Fibroblast of skin of abdomen (primary cell): ENCODE measurements at regions not wholly inside any gene's neighbourhood (a gene's known extent, or its start where the extent isn't known, plus 50 kb on each side); places are given as distances from the start of the nearest gene placed in this dataset.

ENCODE experiments used
- DNase-seq: peaks from one replicate; pipeline ENCODE4 v3.0.0-alpha.2; 2013

DNA sequence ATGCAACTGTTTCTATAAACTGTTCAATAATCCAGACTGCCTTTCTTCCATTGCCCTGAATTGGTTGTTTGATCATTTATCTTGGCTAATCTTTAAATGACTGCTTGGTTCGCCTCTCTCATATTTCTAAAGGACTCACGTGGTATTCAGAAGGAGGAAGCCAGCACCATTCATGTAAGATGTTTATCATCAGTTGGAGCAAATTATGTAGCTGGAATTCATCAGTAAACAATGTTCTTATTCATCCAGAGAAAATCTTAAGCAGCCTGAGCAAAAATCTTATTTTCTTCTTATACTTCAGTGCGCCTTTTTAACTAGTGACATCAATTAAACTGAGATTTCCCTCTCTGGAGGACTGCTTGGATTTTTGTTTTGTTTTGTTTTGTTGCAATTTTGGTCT lies 538.7 kb upstream of the TMEM132C start:
- no peak for DNase-seq

DNA sequence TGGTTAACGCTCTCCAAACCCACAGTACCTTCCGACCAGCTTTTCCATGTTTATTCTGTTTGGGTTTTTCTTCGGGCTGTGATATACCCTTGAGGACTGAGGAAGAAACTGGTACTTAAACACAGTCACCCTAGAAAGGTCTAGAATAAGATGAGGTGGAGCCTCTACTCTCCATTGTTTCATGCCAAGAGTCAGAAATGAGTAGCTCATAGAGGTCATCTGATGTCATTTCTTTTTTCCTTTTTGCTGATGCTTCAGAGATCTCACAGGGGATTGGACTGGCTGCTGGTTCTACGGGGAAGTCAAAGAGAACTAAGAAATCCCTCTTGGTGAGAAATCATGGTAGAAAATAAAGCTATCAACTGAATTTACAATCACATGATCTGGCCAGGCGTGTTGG lies 538.2 kb upstream of the TMEM132C start:
- no peak for DNase-seq

DNA sequence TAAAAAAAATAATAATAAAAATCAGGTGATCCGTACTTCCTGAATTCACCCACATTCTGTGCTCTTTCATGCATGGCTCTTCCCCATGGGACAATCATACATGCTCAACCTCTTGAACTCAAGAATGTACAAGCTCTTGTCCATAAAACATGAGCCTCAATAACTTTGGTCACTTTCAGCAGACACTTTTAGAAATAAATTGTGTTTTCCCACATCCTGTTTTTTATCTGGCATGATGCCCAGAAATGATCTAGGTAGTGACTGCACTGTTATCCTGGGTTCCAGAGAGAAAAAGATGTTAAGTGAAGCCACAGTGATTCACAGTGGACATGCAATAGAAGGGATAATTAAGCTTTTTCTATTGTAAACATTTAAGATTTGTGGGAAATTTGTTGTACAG lies 537.6 kb upstream of the TMEM132C start:
- DNase-seq = peak; percentile 36

DNA sequence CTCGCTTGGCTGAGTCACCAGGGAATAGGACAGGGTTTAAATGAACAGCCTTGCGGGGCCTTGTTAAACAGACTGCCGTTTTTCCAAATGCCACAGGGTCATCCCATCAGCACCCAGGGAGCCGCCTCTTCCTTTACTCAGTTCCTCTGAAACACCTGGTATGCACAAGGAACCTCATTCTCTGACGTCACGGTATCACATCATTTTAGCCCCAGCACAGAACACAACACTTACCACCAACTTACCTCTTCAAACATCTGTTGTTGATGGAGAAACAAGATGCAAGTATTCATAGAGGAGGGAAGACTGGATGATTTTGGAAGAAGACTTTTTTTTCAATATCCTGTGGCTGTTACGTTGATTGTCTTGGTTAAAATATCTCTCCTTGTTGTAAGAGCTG lies 535.3 kb upstream of the TMEM132C start:
- DNase-seq = no peak

DNA sequence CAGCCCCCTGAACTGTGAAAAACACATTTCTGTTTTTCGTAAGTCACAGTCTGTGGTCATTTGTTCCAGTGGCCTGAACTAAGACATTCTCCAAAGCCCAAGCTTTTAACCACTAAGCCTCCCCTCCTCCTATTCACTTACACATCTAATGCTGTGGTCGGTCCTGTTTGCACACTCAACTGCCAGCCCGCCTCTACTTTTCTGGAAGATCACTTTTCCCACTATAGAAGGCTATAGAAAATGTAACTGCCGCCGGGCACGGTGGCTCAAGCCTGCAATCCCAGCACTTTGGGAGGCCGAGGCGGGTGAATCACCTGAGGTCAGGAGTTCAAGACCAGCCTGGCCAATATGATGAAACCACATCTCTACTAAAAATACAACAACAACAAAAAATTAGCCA lies 524.7 kb upstream of the TMEM132C start:
- no peak for DNase-seq

DNA sequence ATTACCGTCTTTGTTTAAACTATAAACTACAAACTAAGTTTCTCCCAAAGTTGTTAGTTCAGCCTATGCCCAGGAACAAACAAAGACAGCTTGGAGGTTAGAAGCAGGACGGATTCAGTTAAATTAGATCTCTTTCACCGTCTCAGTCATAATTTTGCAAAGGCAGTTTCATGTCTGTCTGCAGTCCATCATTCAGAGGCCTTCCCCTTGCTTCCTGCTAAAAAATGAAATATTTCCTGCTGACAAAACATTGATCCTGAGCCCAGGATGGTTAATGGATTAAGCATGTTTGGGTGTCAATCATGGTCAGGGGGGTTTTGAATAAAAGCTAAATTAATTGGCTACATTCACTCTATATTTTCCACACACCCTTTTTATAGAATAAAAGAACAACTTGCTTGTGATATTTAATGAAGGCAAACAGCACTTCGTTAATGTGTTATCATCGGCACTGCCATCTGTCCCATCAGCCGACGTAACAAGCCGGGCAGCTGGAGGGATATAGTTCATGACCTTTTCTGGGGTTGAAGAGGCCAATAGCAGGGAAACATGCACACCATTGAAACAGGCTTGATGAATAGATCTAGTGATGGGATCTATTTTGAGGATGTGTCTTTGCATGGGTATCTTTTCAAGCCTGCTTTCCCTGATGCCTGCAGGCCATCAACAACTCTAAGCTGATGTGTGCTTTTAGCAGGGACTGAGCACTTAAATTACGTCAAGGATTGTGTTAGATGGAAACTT lies 521.3 kb upstream of the TMEM132C start:
- DNase-seq = peak; percentile 46

DNA sequence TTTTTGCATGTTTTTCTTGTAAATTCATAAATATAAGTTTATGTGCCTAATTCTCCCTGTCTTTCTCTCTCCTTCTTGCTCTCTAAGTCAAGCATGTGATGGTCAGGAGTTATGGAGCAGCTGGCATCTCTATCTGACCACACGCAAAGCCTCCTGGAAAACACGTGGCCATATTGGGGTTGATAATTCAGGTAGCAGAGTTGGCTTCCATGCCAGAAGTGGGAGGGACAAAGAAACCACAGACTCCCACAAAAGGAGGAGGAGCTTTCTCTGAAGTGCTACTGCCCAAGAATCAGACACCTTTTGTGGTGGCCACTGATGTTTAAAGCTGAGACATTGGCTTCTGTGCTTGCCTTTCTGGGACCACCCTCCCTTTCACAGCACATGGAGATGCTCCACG lies 517.6 kb upstream of the TMEM132C start:
- no peak for DNase-seq

DNA sequence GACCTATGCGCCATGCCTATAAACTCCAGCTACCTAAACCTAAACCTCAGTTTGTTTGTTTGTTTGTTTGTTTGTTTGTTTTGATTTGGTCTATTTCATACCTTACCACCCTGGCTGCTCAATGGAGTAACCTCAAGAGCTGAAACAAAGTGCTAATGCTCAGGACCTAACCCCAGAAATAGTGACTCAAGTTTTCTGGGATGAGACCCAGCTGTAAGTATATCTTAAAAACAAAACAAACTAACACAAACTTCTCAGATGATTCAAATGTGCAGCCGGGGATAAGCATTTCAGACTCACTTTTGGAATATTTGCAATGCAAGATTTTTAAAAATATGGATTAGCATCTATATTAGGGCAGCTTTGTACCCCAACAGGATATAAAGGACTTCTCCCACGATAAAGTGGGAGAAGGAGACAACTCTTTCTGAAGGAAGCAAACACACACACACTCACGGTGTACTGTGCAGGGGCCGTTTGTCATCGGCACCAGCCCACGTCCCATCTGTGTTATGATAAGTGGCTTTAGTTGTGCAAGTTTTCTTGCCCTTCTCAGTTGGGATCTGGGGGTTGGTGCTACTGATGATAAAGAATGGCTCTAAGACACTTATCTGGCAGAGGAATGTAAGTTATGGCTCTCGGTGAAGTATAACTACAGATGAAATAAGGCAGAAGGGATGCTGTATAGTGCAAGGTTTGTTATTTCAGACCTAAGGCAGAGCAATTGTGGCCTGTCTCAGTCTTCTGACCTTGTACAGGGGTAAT lies 516.7 kb upstream of the TMEM132C start:
- peak; percentile 29 for DNase-seq

DNA sequence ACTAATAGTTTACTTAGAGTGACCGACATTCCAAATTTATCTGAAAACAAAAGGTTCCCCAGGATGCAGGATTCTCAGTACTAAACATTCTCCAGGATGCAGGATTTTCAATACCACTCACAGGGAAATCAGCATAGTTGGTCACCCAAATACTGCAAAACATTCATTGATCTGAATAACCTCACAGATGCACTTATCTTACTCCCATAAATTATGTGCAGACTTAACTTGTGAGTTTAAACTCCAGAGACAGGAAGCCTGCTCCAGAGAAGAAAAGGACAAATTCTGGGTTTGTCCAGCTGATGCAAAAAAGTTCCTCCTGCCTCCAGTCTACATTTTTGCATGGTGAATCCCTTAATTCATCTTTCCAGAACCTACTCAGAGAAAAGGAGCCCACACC lies 514.2 kb upstream of the TMEM132C start:
- DNase-seq = no peak

DNA sequence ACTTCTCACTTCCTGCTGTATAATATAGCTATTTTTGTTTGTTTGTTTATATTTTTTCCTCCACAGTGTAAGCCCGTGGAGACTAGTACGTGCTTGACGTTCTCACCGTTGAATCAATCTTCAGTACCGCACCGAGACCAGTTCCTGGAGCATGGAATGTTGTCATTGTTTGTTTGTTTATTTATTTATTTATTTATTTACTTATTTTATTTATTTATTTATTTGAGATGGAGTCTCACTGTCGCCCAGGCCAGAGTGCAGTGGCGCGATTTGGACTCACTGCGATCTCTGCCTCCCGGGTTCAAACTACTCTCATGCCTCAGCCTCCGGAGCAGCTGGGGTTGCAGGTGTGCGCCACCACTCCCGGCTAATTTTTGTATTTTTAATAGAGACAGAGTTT lies 506.6 kb upstream of the TMEM132C start:
- no peak for DNase-seq

DNA sequence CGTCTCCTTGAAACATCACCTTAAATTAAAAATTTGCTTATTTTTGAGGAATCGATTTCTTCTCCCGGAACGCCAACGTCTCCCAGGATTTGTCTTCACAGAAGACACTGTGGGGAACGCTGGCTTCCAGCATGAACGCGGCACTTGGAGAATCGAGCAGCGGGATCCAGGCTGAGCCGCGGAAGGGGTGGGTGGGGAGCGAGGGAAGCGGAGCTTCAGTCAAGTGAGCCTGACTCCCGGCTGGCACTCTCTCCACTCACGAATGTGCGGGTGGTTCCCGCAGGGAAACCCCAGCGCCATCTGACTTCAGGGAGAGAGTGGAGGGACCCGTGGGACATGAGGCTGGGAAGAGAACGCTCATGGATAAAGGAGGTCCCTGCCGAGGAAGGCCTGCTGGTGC lies 506.0 kb upstream of the TMEM132C start:
- no peak for DNase-seq

DNA sequence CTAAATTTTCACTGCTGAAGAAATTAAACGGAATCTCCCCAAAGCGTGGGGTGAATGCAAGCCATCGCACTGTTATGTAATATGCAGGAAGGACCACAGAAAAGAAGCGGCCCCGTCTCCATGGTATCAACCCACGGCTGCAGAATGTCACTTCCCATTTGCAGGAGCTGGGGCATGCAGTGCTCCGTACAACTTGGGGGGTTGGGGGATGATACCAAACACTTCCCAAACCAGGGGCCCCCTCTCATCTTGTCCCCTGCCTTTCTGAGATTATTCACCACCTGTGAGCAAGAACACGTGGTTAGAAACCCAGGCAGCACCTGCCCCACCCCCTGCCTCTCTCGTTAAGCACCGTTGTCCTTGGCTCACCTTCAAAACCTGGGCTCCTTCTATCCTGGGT lies 505.1 kb upstream of the TMEM132C start:
- DNase-seq = no peak

DNA sequence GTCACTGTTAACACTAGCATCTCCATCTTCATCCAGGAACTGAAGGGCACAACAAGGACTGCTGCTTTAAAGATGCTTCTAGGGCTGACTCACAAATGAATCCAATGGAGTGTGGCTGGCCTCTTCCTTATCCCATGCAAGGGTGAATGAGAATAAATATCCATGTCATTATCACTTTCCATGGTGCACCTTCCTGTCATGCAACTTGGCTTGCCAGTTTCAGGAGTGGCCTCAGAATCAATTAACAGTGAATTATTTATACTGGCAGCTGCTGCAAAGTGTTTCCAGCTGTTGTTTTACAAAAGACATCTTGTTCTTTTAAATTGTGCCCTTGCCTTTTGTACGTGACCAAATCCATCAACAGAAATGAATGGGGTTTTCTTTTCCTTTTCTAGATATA lies 499.3 kb upstream of the TMEM132C start:
- no peak for DNase-seq

DNA sequence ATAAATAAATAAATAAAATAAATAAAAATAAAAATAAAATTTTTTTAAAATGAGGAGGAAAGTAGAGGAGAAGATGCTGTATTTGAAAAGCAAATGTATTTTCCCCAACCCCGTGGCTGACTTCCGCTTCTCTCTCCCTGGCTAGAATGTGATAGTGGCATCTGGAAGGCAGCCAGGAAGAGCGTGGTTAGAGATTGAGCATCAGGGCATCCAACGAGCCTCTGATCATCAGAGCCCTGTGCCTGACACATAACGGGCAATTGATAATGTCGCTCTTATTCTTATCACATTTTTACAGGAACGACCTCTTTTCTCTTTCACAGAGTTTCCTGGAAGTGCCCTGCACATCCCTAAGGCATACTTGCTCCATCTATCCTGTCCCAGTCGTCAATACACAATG lies 496.9 kb upstream of the TMEM132C start:
- DNase-seq = no peak

DNA sequence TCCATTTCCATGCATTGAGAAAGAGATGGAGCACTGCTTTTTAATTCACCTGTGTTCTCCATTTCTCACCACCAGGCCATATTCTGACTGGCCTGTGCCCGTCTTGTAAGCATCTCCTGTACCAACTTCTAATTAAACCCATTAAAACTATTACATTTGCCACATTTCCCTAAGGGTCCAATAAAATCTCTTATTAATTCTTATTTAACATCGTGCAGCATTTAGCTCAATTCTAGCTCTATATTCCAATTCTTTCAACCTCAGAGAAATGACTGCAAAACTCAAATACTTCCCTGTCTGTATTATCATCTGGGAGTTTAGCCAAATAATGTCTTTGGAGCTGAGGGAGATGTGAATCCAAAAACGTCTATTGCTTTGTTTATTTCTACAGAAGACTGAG lies 495.4 kb upstream of the TMEM132C start:
- DNase-seq = no peak

DNA sequence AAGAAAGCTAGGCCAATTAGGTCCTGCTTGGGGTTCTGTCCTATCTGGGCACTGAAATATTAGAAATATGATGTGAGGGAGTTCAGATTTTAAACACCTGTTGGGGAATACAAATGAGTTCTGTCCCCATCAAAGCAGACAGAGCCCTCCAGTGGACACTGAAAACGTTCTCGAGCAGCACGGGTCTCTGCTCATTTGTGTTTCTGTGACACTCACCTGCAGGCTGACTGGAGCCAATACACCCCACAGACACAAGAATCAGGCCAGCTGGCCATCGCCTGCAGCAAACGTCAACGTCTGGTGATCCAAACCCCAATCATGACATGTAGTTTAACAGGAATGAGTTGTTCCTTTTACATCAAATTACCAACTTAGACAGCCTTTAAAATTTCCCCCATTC lies 493.4 kb upstream of the TMEM132C start:
- DNase-seq = no peak

DNA sequence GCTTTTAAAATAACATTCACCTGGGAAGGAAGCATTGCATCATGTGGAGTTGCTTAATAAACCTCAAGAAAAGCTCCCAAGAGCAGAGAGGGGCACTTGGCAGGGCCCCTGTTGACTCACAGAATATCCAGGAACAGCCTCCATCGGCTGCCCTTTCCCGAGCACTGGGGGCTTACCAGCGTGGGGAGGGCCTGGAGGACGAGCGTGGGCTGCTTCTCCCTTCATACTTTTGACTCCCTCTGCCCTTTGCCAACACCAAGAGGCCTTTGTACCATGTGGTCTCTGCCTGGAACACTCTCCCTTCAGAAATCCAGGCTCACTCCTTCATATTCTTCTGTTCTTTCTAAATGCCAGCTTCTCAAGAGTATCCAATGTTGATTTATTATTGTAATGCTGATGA lies 492.1 kb upstream of the TMEM132C start:
- no peak for DNase-seq

DNA sequence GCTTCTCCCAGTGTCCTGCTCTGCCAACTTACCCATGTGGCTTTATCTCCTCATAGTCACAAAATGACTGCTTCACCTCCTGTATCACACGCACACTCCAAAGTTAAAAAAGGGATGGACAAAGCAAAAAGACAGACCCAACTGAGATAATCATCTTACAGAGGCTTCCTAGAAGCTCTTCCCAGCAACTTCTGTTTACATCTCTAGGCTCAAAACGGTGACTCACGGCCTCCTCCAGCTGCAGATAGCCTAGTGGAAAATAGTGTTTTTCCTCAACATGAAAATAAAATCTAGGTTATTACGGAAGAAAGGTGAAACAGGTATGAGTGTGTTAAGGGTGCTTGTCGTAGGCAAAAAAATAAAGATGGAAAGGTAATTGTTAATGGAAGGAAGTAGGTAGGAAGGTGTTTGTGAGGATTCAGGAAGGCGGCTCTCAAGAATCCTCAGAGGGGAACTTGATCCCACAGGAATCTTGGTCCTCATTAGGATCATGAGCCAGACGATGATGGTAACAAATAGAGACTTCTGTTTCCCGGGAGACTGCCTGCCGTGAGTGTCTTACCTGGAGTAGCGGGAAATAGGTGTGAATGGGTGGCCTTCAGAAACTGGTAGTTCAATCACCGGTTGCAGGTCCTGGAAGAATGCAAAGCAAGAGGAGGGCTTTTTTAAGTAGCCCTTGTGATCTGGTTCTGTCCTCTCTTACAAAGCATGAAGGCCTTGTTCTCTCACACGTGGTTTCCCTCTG lies 487.5 kb upstream of the TMEM132C start:
- no peak for DNase-seq

DNA sequence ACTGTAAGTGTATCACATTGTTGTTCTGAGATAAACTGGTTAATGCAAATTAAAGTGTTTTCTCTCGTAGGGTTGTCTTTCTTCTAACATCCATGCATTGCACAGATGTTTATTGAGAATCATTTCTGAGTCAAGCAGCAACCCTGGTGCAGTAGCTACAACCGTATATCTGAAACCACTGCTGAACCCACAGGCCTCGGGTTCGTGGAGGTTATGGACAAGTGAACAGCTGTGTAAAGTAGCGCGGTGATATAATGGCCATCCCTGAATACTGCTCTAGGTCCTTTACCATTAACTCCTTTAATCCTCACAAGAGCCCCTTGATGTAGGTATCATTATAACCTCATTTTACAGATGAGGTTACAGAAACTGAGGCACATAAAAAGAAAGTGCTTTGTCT lies 486.1 kb upstream of the TMEM132C start:
- DNase-seq = no peak

DNA sequence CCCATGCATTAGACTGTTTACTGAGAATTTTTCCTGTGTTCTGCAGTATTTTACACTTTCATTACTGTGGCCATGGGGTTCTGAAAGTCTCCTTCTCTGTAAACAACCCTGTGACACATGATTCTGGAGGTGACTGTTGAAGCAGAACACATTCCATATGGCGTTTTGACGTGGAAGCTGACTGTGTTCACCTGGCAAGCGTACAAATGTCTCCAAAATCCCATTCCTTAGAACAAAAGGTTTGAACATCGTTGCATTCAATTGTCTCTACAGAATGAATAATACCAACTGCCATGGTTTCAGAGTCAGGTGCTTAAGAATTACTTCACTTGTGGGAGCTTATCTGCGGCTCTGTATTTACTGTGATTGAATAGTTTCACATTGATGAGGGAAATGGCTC lies 485.6 kb upstream of the TMEM132C start:
- no peak for DNase-seq

DNA sequence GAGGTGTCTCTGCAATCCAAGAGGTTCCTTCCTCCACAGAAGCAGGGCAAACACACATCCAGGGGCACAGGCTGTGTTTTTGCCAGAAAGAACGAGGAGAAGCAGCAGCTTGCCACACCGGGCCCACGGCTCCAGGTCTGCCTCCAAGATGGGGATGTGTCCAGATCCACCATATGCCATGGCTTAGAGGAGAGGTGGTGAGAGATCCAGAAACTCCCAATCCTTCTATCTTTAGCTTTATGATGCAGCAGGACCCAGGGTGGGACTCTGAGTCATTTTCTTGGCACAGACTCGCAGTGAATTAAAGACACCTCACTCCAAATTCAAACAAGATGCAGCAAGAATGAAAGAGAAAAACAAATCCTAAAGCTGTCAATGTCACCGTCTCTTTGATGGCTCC lies 481.4 kb upstream of the TMEM132C start:
- DNase-seq = peak; percentile 88

DNA sequence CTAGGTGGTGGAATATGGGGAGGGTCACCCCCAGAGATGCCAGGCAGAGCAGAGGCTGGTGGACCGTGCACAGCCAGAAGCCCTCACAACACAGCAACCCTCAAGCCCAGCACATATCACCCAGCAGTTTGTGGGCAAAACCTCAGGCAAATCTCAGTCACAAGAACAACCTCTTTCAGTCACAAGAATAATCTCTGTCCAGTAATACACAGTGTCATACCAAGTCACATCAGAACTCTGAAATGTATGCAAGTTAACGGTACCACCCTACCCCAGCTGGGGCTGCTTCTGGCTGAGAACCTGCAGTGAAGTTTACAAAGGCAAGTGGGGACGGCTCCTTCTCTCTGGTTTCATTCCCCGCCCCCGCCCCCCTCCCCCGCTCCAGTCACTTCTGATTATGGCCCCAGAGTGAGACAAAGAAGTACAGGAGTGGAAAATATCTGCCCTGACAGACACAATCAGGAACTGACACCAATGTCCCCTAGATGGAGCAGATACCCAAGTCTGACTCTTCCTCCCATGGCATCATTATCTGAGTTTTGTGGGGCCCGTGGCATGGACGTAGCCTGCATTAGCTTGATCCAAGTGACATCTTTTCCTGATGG lies 480.9 kb upstream of the TMEM132C start:
- no peak for DNase-seq

DNA sequence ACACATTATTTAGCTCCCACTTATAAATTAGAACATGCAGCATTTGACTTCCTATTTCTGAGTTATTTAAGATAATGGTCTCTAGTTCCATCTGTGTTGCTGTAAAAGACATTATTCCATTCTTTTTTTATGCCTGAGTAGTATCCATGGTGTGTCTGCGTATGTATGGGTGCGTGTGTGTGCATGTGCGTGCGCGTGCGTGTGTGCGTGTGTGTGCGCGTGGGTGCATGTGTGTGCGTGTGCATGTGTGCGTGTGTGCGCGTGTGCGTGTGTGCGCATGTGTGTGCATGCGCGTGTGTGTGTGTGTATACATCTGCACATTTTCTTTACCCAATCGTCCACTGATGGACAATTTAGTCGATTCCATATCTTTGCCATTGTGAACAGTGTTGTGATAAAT lies 479.4 kb upstream of the TMEM132C start:
- DNase-seq = no peak
